Kidney capillary endothelial cell (primary cell): ENCODE measurements at regions not wholly inside any gene's neighbourhood (a gene's known extent, or its start where the extent isn't known, plus 50 kb on each side); places are given as distances from the start of the nearest gene placed in this dataset.
"Not testable (repeated sequence)": the region's sequence is repeated elsewhere in the genome, so short reads cannot be mapped to it uniquely, and the experiment has no call there.

Source experiments
- DNase-seq: peaks from one replicate; pipeline ENCODE4 v3.0.0-alpha.2; 2018; ENCODE audit warnings: low spot score

DNA sequence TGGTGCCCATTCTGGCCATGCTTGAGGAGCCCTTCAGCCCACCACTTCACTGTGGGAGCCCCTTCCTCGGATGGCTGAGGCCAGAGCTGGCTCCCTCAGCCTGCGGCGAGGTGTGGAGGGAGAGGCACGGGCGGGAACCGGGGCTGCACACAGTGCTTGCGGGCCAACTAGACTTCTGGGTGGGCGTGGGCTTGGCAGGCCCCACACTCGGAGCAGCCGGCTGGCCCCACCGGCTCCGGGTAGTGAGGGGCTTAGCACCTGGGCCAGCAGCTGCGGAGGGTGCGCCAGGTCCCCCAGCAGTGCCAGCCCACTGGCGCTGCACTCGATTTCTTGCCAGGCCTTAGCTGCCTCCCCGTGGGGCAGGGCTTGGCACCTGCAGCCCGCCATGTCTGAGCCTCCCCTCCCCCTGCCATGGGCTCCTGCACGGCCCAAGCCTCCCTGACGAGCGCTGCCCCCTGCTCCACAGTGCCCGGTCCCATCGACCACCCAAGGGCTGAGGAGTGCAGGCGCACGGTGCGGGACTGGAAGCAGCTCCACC is 554.2 kb downstream of the GABRG2 start:
- DNase-seq, result not testable (repeated sequence)

DNA sequence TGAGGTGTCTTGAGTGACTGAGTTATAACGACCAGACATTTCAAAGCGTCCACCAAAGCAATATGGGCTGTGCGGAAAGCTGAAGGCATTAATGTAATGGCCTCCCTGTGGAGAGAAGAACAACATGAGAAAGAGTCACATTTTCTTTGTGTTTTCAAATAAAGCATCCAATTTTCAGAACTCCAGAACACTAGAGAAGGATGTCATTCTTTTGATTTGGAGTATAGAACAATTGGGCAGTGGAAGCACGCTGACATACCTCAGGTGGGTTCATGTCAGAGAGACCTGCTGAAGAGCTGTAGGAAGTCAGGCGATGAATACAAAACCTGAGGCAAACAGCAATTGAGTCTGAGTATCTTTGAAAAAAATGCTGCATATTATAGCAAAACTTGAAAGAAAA is 556.5 kb downstream of the GABRG2 start:
- DNase-seq, result no peak

GRCh38 chr5:162637481-162637880 is 569.9 kb downstream of the GABRG2 start:
- DNase-seq, result no peak

GRCh38 chr5:162638849-162639248 is 571.3 kb downstream of the GABRG2 start:
- no peak for DNase-seq

DNA sequence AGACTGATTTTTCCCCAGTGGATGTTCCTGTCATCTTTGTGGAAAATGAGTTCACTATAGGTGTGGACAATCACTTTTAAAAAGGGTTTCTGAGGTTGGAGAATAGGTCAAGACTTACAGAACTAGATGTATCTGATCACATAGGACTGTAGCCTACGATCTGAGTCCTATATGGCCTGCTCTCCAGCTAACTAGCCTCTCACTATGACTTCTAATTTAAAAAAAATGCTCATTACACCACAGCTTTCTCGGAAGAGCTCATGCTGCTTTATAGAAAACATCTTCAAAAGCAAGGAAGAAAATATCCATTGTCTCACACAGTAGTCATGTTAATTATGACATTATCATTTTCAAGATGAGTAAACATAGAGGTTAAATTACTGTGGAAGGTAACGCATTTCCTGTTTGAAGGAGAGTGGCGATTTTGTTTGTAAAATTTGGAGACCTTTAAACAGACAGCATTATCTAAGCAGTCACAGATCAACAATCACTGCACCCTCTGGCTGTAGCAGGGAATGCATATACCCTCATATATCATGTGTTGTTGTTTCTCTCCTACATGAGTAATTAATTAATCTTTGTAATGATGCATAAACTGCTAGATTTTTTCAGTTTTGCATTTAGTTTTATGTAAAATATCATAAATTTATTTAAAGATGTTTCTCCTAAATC is 573.7 kb downstream of the GABRG2 start:
- DNase-seq, result no peak

GRCh38 chr5:162654661-162655405 is 587.3 kb downstream of the GABRG2 start:
- no peak for DNase-seq

GRCh38 chr5:162657076-162657475 is 589.5 kb downstream of the GABRG2 start:
- no peak for DNase-seq

- no peak for DNase-seq
Observed at GRCh38 chr5:162664846-162665245, 597.3 kb downstream of the GABRG2 start.

GRCh38 chr5:162668926-162669325 is 601.4 kb downstream of the GABRG2 start:
- no peak for DNase-seq

GRCh38 chr5:162672061-162672460 is 604.5 kb downstream of the GABRG2 start:
- DNase-seq, result no peak

DNA sequence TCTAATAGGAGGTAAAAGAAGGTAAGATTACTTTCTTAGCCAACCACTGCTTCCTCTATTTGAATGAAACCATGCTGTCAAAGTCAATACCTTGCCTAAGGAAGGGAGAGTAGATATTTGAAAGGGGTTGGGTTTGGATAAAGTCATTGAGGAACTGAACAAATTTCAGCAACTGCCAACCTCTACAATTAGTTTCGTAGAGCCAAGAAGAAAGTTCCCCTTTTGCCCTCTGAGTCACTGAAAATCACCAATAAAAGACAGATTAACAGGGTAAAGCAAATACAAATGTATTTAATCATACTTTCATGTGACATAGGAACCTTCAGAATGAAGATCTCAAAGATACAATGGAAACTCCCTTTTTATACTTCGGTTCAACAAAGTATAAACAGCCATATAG is 615.7 kb downstream of the GABRG2 start:
- no peak for DNase-seq

- no peak for DNase-seq
Observed at GRCh38 chr5:162684145-162684544, 616.6 kb downstream of the GABRG2 start.

DNA sequence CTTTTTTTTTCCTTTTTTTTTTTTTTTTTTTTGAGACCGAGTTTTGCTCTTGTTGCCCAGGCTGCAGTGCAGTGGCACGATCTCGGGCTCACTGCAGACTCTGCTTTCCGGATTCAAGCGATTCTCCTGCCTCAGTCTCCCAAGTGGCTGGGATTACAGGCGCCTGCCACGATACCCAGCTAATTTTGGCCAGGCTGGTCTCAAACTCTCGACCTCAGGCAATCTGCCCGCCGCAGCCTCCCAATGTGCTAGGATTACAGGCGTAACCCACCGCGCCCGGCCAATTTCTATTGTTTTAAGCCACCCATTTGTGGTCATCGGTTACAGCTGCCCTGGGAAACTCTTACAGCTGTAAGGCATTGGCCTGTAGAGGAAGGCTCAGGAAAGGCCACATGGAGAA is 617.7 kb downstream of the GABRG2 start:
- no peak for DNase-seq

GRCh38 chr5:162696272-162696671 is 628.7 kb downstream of the GABRG2 start:
- not testable (repeated sequence) for DNase-seq

DNA sequence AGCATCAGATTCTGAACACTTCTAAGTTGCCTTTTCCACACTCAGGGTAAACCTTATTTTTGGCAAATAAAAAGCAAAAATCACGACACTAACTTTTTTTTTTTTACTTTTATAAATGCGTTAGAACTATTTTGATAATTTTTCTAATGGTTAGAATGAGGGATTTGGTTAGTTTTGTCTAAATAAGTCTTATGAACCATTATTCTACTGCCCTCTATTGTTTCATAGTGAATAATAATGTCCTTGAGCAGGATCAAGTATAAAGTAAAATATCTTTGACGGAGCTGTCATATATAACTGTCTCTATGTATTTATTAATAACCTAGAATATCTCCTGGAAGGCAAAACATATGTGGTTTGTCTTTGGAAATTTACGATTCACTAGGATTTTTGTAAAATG is 631.8 kb downstream of the GABRG2 start:
- no peak for DNase-seq

GRCh38 chr5:162703914-162704313 is 636.3 kb downstream of the GABRG2 start:
- DNase-seq, result no peak

GRCh38 chr5:162711244-162711643 is 643.7 kb downstream of the GABRG2 start:
- DNase-seq, result no peak

DNA sequence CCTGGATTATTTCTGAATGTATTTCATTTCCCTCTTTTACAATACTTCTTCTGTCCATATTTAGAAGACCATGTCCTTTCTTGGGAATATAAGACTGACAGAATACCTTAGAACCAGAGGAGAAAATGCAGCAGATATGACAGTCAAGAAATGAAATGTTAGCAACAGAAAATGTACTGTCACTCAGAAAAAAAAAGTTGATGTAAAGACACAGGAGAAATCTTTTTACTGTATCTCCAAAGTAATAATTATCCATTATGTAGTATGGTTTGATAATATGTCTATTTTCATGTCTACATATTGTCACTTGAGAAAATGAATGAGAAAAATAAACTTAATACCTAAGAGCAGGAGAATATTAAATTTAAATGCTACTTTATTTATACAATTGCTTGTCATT is 652.1 kb downstream of the GABRG2 start:
- no peak for DNase-seq

GRCh38 chr5:162721125-162721524 is 653.6 kb downstream of the GABRG2 start:
- no peak for DNase-seq

GRCh38 chr5:162752612-162753011 is 684.8 kb upstream of the CCNG1 start:
- no peak for DNase-seq

DNA sequence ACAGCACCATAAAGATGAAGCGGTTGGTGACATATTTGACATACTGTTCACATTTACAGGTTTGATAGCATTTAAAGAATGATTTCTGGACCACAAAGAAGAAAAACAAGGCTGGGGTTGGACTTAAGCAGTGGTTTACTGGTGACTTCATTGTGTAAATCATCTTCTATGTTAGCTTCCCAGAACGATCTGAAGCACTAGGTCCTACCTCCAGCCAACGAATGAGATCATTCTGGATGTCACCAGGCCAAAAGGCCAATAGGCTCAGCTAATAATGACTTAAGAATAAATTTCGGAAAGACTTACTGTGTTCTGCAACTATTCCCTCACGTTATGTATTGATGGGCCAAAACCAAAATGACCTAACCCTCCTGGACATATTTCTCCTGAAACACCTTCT is 675.3 kb upstream of the CCNG1 start:
- DNase-seq, result no peak

DNA sequence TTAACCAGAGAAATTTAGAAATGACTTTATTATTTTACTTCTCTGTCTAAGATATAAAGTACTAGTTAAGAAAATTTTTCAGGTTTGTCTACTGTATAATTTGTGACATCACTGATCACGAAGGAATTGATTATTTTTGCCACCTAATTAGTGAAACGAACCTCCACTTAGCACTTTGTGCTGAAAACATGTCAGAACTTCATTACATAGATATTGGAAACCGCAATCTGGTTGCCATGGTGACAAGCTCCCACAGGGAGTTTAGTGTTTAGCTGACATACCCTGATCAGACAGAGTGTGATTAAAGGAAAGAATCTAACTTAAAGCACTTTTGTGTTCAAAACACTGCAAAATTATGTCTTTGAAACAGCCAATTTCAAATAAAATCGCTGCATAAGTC is 668.4 kb upstream of the CCNG1 start:
- DNase-seq, result no peak

DNA sequence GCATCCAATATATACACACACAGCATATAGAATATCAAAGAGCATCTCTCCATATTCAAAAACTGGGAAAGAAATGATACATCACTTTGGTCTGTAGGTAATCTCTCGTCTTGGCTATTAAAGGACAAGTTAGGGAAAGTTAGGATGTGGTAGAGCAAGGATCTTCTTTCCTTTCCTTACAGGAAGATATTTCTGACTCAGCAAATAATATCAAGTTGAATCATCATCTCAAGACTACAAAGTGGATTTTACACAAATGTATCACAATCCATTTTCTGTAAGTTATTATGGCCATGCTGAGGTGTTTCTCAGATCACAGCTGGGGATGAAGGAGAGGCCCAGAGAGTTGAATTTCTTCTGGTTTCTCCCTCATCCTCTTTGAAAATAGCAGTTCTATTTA is 651.7 kb upstream of the CCNG1 start:
- DNase-seq, result no peak

DNA sequence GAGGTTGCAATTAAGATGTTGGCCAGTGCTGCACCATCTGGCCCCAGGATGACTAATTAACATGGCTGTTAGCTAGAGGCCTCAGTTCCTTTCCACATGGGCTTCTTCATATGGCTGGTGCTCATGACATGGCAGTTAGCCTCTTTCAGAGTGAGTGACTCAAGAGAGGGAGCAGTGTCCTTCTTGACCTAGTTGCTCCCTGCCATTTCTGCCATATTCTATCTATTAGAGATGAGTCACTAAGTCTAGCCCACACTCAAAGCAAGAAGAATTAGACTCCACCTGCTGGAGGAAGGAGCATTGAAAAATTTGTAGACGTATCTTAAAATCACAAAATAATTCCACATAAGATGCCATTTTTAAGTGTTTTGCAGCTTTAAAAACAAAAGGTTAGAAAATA is 651.2 kb upstream of the CCNG1 start:
- DNase-seq, result no peak
